Stimulated activated CD8-positive, alpha-beta memory T cell treated with anti-CD3 and anti-CD28 coated beads, Interleukin-15, amount 100 ng/mL, for 24 hours (primary cell): ENCODE measurements at regions not wholly inside any gene's neighbourhood (a gene's known extent, or its start where the extent isn't known, plus 50 kb on each side); places are given as distances from the start of the nearest gene placed in this dataset.
"Not testable (repeated sequence)": the region's sequence is repeated elsewhere in the genome, so short reads cannot be mapped to it uniquely, and the experiment has no call there.

Experiments used
- DNase-seq: peaks from one replicate; pipeline ENCODE4 v3.0.0-alpha.2; 2020; ENCODE audit warnings: low read depth

- no peak for DNase-seq
Measured at GRCh38 chr3:104920512-104920911, 446.2 kb upstream of the ALCAM start.

GRCh38 chr3:104933972-104934371 is 432.7 kb upstream of the ALCAM start:
- no peak for DNase-seq

- no peak for DNase-seq
Measured at GRCh38 chr3:104935613-104936012, 431.1 kb upstream of the ALCAM start.

GRCh38 chr3:104939196-104939595 is 427.5 kb upstream of the ALCAM start:
- no peak for DNase-seq

- DNase-seq = no peak
Measured at GRCh38 chr3:104941785-104942184, 424.9 kb upstream of the ALCAM start.

- DNase-seq = no peak
Measured at GRCh38 chr3:104943974-104944373, 422.7 kb upstream of the ALCAM start.

GRCh38 chr3:104947943-104948342 is 418.8 kb upstream of the ALCAM start:
- no peak for DNase-seq

GRCh38 chr3:104949810-104950209 is 416.9 kb upstream of the ALCAM start:
- not testable (repeated sequence) for DNase-seq

- no peak for DNase-seq
Measured at GRCh38 chr3:104951426-104951825, 415.3 kb upstream of the ALCAM start.

- DNase-seq = no peak
Measured at GRCh38 chr3:104952146-104952972, 414.4 kb upstream of the ALCAM start.

GRCh38 chr3:104956620-104957345 is 409.9 kb upstream of the ALCAM start:
- no peak for DNase-seq

- no peak for DNase-seq
Measured at GRCh38 chr3:104960579-104960978, 406.1 kb upstream of the ALCAM start.

GRCh38 chr3:104961851-104962250 is 404.9 kb upstream of the ALCAM start:
- DNase-seq = no peak

- DNase-seq = no peak
Measured at GRCh38 chr3:104974316-104974715, 392.4 kb upstream of the ALCAM start.

GRCh38 chr3:104977719-104978118 is 389.0 kb upstream of the ALCAM start:
- DNase-seq = no peak

- no peak for DNase-seq
Measured at GRCh38 chr3:104982130-104982529, 384.6 kb upstream of the ALCAM start.

- no peak for DNase-seq
Measured at GRCh38 chr3:104987859-104988258, 378.9 kb upstream of the ALCAM start.

- no peak for DNase-seq
Measured at GRCh38 chr3:104988496-104988895, 378.2 kb upstream of the ALCAM start.

GRCh38 chr3:104989878-104990277 is 376.8 kb upstream of the ALCAM start:
- no peak for DNase-seq

- no peak for DNase-seq
Measured at GRCh38 chr3:104990758-104991157, 376.0 kb upstream of the ALCAM start.

GRCh38 chr3:104992676-104993075 is 374.0 kb upstream of the ALCAM start:
- no peak for DNase-seq

- no peak for DNase-seq
Measured at GRCh38 chr3:105006164-105006563, 360.5 kb upstream of the ALCAM start.

- no peak for DNase-seq
Measured at GRCh38 chr3:105013657-105014056, 353.1 kb upstream of the ALCAM start.
